ENCODE measurements at regions not wholly inside any gene's neighbourhood (a gene's known extent, or its start where the extent isn't known, plus 50 kb on each side); places are given as distances from the start of the nearest gene placed in this dataset.

DNA sequence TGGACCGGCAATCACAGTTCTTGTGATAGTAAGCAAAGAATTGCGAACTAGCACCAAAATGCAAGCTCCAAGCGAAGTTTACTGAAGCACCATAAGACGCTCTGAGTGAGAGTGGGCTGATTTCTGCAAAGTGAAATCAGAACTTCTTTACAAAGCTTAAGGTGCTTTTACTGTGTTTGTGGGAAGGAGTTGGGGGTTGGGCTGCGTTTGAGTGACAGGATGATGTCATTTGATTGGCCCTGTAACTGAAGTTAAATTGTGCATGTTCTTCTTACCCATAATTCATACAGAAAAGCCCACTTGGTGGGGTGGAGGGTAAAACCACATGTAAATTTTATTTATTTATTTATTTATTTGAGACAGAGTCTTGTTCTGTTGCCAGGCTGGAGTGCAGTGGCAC is 970.6 kb upstream of the CDH18 start:
- no peak for TF ChIP-seq CTCF (IDR thresholded peaks at IDR 0.05)
- no peak for TF ChIP-seq POLR2A (IDR thresholded peaks at IDR 0.05)

Data from testis (tissue), 2 donors.